ENCODE measurements at regions not wholly inside any gene's neighbourhood (a gene's known extent, or its start where the extent isn't known, plus 50 kb on each side); places are given as distances from the start of the nearest gene placed in this dataset.
"Not testable (repeated sequence)": the region's sequence is repeated elsewhere in the genome, so short reads cannot be mapped to it uniquely, and the experiment has no call there.

- no peak for DNase-seq
Measured at GRCh38 chr3:23116081-23116837, 86.9 kb upstream of the UBE2E2 start.

GRCh38 chr3:23117856-23118255, 85.3 kb upstream of the UBE2E2 start:
- no peak for DNase-seq

GRCh38 chr3:23127196-23127595, 75.9 kb upstream of the UBE2E2 start:
- no peak for DNase-seq

- no peak for DNase-seq
Measured at GRCh38 chr3:23128655-23129054, 74.5 kb upstream of the UBE2E2 start.

GRCh38 chr3:23129117-23129516, 74.0 kb upstream of the UBE2E2 start:
- DNase-seq = no peak

GRCh38 chr3:23129817-23130216, 73.3 kb upstream of the UBE2E2 start:
- DNase-seq = no peak

- no peak for DNase-seq
Measured at GRCh38 chr3:23130406-23130805, 72.7 kb upstream of the UBE2E2 start.

GRCh38 chr3:23135026-23135785, 67.9 kb upstream of the UBE2E2 start:
- DNase-seq = no peak

- DNase-seq = no peak
Measured at GRCh38 chr3:23136054-23136453, 67.1 kb upstream of the UBE2E2 start.

- DNase-seq = not testable (repeated sequence)
Measured at GRCh38 chr3:23144051-23144450, 59.1 kb upstream of the UBE2E2 start.

GRCh38 chr3:23146163-23146562, 57.0 kb upstream of the UBE2E2 start:
- no peak for DNase-seq

- no peak for DNase-seq
Measured at GRCh38 chr3:23152989-23153388, 50.1 kb upstream of the UBE2E2 start.

Measured in activated naive CD4-positive, alpha-beta T cell treated with Interleukin-2 at 50 U/mL for 16 hours (primary cell).